GM19023 (cell line): ENCODE measurements at regions not wholly inside any gene's neighbourhood (a gene's known extent, or its start where the extent isn't known, plus 50 kb on each side); places are given as distances from the start of the nearest gene placed in this dataset.

ENCODE experiments used
- ATAC-seq: cut with Tn5 transposase; IDR thresholded peaks from one replicate; pipeline ENCODE4 v1.9.1; 2021; ENCODE audit warnings: mild to moderate bottlenecking, moderate library complexity; ENCODE audit not compliant: unreplicated experiment

DNA sequence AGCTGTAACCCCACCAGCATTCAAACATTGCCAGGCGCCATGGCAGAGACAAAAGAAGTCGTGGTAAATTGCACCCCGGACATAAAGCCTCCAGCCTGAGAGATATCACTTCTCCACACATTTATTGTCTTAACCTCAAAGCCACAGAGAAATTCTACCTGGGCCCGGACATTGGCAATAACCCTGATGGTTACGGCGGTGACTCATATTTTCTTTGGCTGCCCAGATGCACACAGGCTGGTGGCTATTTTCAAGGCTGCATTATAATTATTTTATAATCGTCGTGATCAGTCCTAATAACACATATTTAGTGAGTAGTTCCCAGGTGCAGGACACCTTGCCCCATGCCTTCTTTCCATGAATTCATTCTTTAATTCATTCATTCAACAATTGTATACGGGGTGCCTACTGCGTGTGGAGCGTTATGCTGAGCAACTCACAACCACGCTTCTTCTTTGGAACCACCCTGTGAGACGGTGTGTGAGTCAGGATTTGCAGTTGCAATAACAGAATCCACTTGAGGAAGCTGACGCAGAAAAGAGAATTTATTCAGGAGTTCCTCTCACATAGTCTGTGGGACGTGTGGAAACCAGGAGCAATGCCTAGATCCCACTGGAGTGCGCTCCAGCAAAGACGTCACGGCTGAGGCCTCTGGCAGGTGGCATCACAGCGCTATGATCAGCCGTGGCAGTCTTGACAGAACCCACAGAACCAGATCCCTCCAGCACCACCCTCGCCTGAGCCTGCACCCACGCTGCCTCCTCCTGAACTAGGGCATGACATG, 245.7 kb downstream of the FOXL1 start:
- no peak for ATAC-seq

DNA sequence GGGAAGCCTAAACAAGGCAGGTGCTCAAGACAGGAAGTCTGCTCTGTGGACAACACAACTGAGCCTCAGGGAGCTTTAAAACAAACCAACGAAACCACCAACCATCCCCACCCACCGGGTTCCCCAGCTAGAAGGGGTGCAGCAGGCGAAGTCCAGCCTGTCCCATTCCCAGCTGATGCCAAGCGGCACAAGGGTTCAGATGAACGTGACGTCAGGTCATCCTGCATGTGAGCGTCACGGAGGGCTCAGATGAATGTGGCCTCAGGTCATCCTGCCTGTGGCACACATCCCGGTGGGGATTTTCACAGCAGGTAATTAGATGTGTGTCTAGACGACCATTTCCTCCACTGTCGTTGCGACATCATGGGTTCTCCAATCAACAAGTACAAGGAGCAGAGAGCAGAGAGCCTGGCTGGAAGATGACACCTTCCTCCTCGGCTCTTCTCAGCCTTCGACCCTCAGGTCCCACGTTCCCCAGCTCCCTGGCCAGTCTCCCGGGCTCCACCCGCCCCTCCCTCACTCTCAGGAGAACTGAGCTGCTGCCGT, 246.5 kb downstream of the FOXL1 start:
- no peak for ATAC-seq

DNA sequence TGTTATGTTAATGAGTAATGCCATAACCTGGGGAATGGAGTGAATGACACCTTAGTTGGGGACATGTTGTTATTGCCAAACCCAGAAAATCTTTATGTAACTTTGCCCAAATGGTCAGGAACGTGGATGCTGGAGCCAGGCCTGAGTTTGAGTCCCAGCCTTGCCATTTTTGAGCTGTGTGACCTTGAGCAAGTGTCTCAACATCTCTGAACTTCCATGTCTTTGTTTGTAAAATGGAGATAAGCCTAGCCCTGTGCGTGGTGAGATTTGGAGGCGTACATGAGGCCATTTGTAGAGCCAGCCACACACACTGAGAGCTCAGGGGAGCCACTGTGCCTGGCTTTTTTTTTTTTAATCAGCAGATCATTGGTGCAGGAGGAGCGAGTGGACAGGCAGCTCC, 247.3 kb downstream of the FOXL1 start:
- ATAC-seq = no peak

DNA sequence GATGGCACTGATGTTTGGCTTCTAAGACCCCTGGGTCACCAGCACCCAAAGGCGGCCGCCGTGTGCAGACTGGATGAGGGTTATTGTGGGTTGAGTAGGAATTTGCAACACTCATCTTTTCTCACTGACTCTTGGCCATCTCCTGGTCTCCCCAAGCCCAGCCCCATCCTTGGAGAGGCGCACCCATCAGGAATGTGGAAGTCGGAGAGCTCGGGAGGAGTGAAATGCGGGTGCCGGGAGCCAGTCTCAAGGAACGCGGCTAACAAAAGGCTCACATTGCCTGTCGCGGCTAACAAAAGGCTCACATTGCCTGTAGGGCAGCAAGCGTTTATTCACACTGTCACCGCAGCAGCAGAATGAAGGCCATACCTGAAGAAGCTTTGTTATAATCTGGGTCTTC, 248.6 kb downstream of the FOXL1 start:
- ATAC-seq = no peak

DNA sequence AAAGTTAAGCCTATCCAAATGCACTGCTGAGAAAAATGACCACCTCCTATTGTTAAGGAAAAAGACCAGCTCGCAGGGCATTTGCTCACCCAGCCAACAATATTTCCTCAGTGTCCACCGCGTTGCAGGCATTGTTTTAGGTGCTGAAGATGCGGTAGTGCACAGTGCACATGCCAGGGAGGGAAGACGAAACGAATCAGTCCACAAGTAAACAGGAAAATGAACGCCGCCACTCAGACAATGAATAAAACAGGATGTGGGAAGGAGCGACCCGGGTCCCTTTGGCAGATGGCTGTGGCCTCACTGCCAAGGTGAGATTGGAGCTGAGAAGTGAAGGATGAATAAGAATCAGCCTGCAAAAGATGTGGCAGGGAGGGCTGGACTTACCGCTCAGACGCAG, 249.2 kb downstream of the FOXL1 start:
- no peak for ATAC-seq

DNA sequence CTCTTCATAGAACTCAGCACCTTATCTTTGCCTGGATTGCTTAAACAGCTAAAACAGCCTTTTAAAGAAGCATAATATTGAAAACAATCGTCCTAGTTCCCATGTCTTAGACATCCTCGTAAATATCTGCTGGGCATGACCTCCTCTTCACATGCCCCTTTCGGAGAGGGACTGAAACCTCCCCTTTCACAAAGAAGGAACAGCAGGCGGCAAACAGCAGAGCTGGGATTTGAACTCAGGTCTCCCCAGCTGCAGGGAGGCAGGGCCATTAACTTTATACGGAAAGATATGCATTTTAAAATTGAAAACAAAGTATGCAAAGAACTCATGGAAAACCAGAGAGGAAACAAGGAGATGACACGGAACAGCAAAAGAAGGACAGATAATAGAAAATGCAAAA, 249.9 kb downstream of the FOXL1 start:
- no peak for ATAC-seq

DNA sequence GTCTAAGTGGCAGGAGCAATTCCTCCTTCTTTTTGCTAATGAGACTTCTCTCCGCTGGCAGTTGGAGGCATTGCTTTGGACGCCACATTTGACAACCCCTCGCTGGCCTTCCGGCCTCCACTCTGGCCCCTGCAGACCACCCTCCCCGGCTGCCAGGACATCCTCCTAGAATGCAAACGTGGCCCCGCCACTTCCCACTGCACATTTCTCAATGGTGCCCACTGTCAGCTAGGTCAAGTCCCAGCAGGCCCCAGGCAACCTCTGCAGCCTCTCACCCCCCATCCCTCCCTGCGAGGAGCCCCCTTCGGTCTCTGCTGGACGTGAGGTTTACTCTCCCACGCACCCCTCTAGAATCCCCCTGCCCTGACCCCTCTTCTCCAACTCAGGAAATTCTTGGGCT, 250.3 kb downstream of the FOXL1 start:
- ATAC-seq = no peak

DNA sequence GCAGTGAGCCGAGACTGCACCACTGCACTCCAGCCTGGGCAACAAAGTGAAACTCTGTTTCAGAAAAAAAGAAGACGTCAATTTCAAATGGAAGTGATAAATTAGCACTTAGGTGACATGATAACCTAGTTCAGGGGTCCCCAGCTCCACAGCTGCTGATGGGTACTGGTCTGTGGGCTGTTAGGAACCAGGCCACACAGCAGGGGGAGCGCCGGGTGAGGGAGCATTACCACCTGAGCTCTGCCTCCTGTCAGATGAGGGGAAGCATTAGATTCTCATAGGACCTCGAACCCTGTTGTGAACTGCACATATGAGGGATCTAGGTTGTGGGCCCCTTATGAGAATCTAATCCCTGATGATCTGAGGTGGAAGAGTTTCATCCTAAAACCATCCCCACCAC, 253.0 kb downstream of the FOXL1 start:
- ATAC-seq = no peak

DNA sequence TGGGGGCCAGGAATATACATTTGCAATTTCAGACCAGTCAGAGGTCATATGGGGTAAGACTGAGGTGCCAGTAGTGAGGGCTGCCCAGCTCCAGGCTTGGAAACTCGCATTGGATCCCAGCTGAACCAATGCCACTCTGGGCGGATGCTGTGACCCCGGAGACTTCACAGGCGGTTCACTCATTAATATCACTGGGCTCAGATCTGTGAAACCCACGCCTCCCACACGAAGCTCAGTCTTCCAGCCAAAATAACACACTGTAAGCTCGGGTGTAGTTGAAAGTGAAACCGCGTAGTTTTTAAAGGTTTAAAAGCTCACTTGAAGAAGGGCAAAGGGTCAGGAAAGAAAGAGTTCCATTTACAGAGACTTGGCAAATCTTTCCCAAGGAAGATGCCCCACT, 254.8 kb downstream of the FOXL1 start:
- ATAC-seq = no peak

DNA sequence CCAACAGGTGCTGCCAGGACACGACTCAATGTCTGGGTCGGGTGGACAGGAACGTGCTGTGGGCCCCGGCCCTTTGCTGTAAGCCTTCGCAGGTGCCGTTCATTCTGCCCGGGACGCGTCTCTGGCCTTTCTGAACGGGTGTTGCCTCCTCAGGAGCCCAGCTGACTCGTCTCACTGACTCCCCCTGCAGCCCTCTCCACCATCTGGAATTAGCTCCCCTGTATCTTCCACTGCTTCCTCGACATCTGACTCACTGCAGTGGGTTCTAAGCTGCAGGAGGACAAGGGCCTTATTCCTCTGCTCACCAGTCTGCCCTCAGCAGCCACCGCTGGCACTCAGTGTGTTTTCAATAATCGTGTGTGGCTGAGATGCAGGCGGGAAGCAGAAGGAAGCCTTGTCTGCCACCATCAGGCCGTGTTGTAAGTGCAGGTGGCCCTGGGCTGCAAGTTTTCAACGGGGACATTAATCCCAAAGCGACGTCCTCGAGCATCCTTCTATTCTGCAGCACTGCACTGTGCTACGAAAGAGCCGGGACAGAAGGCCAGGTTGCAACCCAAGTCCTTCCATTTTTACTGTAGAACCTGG, 256.2 kb downstream of the FOXL1 start:
- ATAC-seq = no peak

DNA sequence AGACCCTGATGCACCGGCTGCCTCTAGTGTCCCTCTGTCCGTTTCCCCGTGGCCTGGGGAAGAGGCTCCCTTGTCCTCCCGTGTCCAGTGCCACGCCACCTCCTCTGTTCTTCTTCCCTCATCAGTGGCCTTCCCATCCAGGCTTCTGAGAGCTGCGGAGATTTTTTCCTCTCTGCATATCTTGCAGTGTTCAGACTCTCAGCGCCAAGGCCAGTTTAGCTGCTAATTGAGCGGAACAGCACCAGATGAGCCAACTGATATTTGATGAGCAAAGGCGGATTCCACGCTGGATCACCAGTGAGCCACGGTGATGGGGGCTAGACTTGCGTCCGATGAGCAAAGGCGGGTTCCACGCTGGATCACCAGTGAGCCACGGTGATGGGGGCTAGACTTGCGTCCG, 257.6 kb downstream of the FOXL1 start:
- ATAC-seq = no peak

DNA sequence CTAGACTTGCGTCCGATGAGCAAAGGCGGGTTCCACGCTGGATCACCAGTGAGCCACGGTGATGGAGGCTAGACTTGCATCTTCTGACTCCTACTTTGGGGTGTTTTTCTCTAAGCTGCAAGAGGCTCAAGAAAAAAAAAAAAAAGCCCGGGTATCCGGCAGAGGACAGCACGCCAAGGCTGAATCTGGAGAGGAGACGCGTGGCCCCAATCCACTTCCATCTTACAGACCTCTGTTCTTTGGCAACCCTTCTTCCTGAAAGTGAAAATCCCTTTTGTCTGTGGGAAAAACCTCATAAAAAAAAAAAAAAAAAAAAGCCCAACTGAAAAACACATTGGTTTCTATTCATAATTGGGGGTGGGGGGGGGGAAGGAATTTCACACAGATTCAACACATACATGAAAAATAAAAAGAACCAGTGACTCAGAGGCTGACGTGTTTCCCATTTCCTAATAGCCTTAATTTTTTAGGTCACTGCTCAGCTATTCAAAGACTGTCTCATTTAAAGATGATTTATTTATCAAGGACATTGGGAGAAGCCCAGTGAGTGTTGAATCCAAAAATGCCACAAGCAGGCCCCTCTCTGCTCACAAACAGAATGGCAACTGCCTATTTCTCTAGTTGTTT, 258.3 kb downstream of the FOXL1 start:
- ATAC-seq = no peak

DNA sequence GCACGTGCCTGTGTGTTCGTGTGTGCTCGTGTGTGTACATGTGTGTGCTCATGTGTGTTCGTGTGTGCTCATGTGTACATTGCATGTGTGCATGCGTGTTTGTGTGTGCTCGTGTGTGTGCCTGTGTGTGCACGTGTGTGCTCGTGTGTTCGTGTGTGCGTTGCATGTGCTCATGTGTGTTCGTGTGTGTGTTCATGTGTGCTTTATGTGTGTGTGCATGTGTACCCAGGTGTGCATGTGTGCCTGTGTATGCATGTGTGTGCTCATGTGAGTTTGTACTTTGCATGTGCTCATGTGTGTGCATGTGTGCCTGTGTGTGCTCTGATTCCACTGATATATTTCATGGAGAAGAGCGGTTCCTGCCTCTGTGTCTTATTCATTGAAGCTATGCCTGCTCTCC, 265.5 kb downstream of the FOXL1 start:
- no peak for ATAC-seq

DNA sequence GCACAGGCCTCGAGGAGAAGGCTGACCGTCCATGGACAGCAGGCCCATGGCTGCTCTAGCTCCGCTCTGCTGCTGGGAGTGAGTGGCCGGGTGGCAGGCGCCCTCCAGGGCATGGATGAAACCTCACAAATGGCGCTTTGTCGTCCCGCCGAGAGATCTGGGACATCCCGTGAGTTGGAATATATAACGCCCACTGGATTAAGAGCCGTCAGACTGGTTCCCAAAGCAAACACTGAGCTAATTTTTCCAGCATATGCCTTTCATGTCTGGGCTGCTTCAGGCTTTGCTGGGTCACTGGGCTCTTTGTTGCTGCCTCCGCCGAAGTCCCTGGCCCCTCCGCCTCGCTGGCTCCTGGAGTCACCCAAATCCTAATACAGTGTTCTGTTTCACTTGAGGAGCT, 266.3 kb downstream of the FOXL1 start:
- ATAC-seq = no peak

DNA sequence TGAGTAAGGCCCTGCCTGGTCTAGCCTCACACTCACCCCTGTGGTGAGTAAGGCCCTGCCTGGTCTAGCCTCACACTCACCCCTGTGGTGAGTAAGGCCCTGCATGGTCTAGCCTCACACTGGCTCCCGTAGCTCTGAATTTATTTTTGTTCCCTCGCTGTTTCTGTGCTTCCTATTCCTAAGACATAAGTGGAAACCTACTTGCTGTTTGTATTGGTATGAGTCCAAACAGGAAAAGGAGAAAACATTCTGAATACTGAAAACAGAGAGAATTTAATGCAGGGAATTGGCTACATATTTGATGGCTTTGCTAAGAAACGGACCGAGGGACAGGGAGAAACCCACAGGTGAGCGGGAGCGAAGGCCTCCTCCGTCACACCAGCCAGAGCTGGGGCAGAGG, 267.8 kb downstream of the FOXL1 start:
- ATAC-seq = no peak

DNA sequence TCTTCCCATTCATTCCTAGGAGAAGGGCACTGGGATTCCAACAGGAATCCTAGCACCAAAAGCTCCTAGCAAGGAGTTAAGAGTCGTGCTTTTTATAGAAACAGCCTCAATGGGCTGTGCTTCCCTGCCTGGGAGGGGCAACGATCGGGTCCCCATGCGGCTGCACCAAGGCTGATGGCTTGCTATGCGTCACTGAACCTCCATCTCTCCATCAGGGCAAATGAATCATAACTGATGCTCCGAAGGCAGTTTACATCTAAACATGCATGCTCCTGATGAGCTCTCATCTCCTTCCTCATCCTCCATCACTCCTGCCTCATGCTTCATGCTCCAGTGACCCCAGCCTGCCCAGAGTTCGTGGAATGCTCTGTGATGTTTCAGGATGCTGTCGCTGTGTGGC, 270.5 kb downstream of the FOXL1 start:
- ATAC-seq = no peak

DNA sequence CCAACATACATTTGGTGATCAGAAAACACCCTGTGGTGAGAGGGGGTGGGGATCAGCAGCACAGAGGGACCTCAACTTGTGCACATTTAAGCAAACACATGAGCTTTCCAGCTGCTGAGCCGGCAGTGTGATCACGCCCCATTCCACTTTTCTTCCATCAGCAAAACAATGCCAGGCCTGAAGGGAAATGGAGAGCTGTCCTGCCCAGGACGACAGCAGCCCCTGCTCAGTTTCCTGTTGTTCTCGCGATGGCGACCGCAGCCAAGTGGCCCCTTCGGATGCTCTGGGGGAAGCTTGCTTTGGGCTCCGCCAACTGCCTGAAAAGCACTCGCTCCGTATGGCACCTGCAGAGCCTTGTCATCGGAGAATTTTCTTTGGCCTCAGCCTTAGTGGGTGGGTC, 272.3 kb downstream of the FOXL1 start:
- ATAC-seq = no peak

DNA sequence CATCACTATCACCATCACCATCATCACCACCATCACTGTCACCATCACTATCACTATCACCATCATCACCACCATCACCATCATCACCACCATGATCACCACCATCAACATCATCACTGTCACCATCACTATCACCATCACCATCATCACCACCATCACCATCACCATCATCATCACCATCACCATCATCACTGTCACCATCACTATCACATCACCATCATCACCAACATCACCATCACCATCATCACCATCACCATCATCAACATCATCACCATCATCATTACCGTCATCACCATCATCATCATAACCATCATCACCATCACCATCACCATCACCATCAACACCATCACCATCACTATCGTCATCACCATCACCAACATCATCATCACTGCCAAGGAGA, 273.8 kb downstream of the FOXL1 start:
- no peak for ATAC-seq

DNA sequence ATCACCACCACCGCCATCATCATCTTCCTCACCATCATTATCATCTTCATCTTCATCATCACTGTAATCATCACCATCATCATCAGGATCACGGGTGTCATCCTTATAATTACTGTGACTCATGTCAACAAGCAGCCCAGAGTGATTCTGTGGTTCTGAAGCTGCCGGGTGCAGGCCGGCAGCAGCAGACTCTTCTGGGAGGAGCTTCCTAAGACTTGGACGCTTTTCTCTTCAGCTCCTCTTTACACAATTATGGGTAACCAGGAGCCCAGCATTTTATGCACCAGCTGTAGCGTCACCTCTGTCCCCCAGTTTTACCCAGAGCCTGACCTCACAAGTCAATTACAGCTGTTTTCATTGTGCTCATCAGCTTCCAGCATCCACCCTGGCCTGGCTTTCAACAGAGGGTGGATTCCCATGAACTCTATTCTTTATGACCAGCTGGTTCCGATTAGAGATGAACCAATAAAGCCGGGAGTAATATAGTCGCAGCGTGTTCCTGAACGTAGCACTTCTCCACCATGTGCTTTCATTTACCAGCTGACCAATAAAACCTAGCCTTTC, 275.8 kb downstream of the FOXL1 start:
- ATAC-seq = no peak

DNA sequence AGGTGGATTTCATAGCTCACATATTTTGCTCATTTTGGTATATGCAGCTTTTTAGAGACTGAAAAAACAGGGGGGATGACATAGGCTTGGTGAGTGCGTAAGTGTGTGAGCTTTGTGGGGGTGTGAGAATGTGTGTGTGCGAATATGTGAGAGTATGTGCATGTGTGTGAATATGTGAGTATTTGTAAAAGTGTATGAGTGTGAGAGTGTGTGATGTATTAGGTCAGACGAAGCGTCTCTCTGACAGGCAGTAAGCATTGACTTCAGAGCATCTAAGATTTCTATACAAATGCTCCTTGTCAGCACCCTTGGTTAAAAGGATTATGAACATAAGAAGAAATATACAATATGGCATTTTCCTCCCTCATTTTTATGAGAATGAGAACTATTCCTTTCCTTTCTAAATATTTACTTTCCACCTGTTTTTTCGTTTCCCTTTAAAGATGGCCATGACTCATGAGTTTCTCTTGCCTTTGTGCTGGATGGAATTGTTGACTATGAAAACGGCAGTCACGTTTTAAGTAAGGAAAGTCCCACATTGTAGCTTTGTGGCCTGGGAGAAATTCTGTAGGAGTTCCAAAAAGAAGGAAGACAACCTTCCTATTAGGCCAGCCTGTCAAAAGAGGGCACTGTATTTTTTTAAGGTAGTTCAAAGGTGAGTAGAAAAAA, 276.4 kb downstream of the FOXL1 start:
- ATAC-seq = no peak

DNA sequence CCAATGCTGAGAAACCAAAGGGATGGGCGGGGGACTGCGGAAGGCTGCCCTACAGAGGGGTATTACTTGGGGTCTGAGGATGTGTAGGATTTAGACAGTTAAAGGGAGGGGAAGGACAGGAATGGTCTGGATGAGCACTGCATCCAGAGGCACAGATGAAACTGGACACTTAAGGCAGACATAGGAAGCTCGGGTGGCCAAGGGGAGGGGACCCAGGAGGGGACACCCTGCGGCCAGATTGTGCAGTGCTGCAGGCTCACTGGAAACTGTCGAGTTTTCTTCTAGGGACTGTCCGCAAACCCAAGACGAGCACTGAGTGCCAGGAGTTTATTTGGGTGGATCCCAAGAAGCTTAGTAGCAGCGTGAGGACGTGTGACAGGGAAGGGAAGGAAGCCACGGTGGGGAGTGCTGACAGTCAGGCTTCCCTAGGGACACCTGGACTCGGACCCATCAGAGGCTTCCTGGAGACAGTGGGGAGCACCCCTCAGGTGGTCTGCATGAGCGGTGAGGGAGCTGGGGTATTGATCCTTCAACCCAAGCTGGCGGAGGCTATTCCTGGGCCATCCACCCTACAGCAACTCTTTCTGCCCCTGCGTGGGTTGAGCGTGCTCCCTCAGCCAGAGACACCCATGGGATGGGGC, 278.7 kb downstream of the FOXL1 start:
- ATAC-seq = no peak
